Right lobe of liver (tissue), 6 donors: ENCODE measurements at regions not wholly inside any gene's neighbourhood (a gene's known extent, or its start where the extent isn't known, plus 50 kb on each side); places are given as distances from the start of the nearest gene placed in this dataset.

Source experiments
- ATAC-seq, 4 donors: fragments of 200-7000 bp; cut with Tn5 transposase; one replicate each; pipeline ENCODE4 v1.9.1; 2020; ENCODE audit warnings: mild to moderate bottlenecking in 4 of 4, moderate library complexity in 4 of 4
- DNase-seq, 3 donors: peaks; one replicate each; pipeline ENCODE4 v3.0.0-alpha.2; 2020
- H3K27ac ChIP-seq, 3 donors: fragments of 200-600 bp; one replicate each; pipeline ENCODE4 v1.8.0; 2022
- H3K27me3 ChIP-seq, 2 donors: fragments of 200-600 bp; one replicate each; pipeline ENCODE4 v1.8.0; 2022
- H3K36me3 ChIP-seq, 4 donors: fragments of 200-600 bp; sonication (generic) in 1 of 4; one replicate each; pipeline versions ENCODE4 v1.5.1 to v1.8.0; 2017 to 2022; ENCODE audit warnings: control low read depth in 1 of 4
- H3K4me1 ChIP-seq, 4 donors: fragments of 200-600 bp; sonication (generic) in 1 of 4; one replicate each; pipeline versions ENCODE4 v1.5.1 to v1.8.0; 2017 to 2022; ENCODE audit warnings: control low read depth in 1 of 4
- H3K4me3 ChIP-seq, 3 donors: fragments of 200-600 bp; one replicate each; pipeline ENCODE4 v1.8.0; 2022
- H3K9me3 ChIP-seq, 4 donors: fragments of 200-600 bp; sonication (generic) in 1 of 4; one replicate each; pipeline versions ENCODE4 v1.5.1 to v1.8.0; 2017 to 2022; ENCODE audit warnings: control low read depth in 1 of 4
- POLR2A ChIP-seq: fragments of 450-650 bp; IDR thresholded peaks from one replicate; pipeline ENCODE4 v1.6.1; 2017; ENCODE audit warnings: antibody characterized with exemption, mild to moderate bottlenecking
- WGBS: methylation state at CpG from one replicate; pipeline ENCODE4 v1.1.6; 2018; ENCODE audit warnings: low coverage, low lambda C conversion rate; ENCODE audit not compliant: insufficient coverage; ENCODE audit errors: missing lambda C conversion rate; 5-methylcytosine and 5-hydroxymethylcytosine counted together
- intact Hi-C, 2 donors: fragments of 100-400 bp; cut with DNase I; formaldehyde crosslinking; loops; one replicate each; pipeline versions ENCODE4 v1.11.2 to v1.14.1; 2022
- TF ChIP-seq, protein P1 (sequence below), 4 donors: fragments of 200-600 bp in 3 of 4; fragments of 450-650 bp in 1 of 4; IDR thresholded peaks; one replicate each; pipeline versions ENCODE4 v1.5.1 to v1.8.0; 2016 to 2022; ENCODE audit warnings: antibody characterized with exemption in 4 of 4, mild to moderate bottlenecking in 2 of 4
- donor health status: DM: no; HTN: yes; CAD: no.
- donor health status: DM: no; HTN: no; CAD: no.
- donor health status: DM: no; HTN: no; CAD: no.
- donor health status: DM: no; HTN: yes; CAD: no.
- donor health status: DM: no; HTN: yes; CAD: no.

DNA sequence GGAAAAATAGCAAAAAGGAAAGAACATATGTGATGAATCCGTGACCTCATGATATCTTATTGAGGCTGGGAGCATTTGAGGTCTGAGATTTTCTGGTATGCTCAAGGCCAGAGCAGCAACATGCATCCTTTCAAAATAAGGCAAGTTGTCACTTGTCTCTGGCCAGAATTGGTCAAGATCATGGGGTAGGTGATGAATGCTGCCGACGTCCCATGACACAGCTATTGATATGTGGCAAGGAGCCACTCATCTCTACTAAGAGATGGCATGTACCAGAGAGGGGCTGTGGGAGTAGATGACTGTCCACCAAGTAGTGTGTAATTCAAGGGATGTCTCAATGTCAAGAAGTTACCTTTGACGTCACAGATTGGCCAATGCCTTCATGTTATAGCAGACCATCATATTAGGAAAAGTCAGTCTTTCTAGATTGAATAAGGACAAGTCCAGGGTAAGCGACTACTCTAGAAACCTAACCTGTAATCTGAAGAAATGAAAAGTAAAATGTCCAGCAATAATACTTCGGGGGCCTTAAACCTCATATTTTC, 527.4 kb downstream of the BMP2 start:
- TF ChIP-seq, protein P1, sequence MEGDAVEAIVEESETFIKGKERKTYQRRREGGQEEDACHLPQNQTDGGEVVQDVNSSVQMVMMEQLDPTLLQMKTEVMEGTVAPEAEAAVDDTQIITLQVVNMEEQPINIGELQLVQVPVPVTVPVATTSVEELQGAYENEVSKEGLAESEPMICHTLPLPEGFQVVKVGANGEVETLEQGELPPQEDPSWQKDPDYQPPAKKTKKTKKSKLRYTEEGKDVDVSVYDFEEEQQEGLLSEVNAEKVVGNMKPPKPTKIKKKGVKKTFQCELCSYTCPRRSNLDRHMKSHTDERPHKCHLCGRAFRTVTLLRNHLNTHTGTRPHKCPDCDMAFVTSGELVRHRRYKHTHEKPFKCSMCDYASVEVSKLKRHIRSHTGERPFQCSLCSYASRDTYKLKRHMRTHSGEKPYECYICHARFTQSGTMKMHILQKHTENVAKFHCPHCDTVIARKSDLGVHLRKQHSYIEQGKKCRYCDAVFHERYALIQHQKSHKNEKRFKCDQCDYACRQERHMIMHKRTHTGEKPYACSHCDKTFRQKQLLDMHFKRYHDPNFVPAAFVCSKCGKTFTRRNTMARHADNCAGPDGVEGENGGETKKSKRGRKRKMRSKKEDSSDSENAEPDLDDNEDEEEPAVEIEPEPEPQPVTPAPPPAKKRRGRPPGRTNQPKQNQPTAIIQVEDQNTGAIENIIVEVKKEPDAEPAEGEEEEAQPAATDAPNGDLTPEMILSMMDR (IDR thresholded peaks at IDR 0.05): no peak
- no peak for TF ChIP-seq POLR2A
- no peak for ATAC-seq
- WGBS: 81% methylated on average over 6 of the region's 6 CpGs

DNA sequence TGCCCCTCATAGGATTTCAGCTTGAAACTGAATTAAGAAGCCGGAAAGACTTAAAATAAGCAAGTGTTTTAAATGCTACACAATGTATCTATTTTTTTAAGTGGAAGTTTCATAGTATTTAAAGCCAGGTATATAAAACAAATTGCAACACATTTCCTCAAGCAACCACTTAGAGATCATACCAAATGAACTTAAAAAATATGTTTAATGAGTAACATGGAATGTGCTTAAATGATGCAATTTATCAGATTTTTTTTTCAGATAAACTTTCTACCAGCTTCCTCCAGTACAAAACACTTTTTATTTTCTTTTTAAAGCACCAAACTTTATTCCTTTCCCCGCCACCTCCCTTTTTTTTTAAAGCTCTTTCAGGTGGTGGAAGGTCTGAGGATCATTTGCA, 534.3 kb downstream of the BMP2 start:
- H3K27me3 ChIP-seq: no peaks in the 10 kb centered on the region
- H3K4me3 ChIP-seq: no peak overlapping the region
- H3K4me1 ChIP-seq: no peaks in the 10 kb centered on the region
- no peak for ATAC-seq
- no peaks in the 10 kb centered on the region for H3K36me3 ChIP-seq
- H3K9me3 ChIP-seq: no peaks in the 10 kb centered on the region
- 82% methylated on average over 2 of the region's 2 CpGs for whole genome bisulfite sequencing
- no peak for DNase-seq
- no peak for TF ChIP-seq POLR2A
- TF ChIP-seq, protein P1 (IDR thresholded peaks at IDR 0.05): no peak
- no peak overlapping the region for H3K27ac ChIP-seq
- intact Hi-C loops: no loop called here

More for the DNA sequence above, 527.4 kb downstream of the BMP2 start:
- H3K27ac ChIP-seq: no peak overlapping the region
- intact Hi-C loops: no loop called here
- H3K9me3 ChIP-seq: no peaks in the 10 kb centered on the region
- H3K4me1 ChIP-seq: peaks cover 0 to 11% (median 0%) of the 10 kb centered on the region in 4 donors
- no peaks in the 10 kb centered on the region for H3K27me3 ChIP-seq
- H3K4me3 ChIP-seq: no peak overlapping the region
- no peak for DNase-seq
- no peaks in the 10 kb centered on the region for H3K36me3 ChIP-seq

DNA sequence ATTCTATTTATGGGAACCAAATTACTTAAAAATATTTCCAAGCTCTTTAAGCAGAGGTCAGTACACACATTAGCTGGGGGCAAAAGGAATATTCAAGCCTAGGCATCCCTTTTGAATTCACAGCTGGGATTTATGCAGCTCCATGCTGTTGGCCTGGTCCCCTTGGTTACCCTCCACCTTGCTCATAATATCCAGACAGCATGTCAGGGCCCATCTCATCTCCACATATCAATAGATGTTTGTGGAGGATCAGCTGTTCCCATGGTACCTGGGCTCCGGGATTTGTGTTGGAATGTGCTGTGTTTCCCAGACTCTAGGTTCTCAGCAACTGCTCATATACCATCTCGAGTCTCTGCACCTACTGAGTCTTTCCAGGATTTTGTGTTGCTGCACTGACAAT, 534.8 kb downstream of the BMP2 start:
- intact Hi-C loops: no loop called here
- H3K9me3 ChIP-seq: no peaks in the 10 kb centered on the region
- no peaks in the 10 kb centered on the region for H3K4me1 ChIP-seq
- no peak overlapping the region for H3K4me3 ChIP-seq
- DNase-seq (no peak), ATAC-seq (no peak)
- no peaks in the 10 kb centered on the region for H3K36me3 ChIP-seq
- 71% methylated on average over 2 of the region's 2 CpGs for whole genome bisulfite sequencing
- H3K27me3 ChIP-seq: no peaks in the 10 kb centered on the region
- H3K27ac ChIP-seq: no peak overlapping the region
- TF ChIP-seq, protein P1 (IDR thresholded peaks at IDR 0.05): no peak
- no peak for TF ChIP-seq POLR2A

DNA sequence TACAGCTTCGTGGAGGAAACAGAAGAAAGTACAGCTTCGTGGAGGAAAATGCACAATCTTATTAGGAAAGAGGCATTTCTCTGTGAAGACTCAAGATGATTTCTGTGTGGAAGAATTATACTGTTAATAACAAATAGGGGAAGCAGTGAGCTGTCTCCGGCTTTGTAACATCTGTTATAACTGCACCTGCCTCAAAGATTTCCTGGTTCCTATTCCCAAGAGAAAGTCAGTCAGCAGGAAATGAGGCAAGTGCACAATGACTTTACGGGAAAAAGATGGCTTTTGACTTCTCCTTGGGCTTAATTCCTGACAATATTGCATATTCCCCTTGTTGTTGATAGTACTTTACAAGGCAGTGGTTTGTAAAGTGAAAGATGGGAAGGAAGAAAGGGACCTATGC, 538.5 kb downstream of the BMP2 start:
- no peak overlapping the region for H3K27ac ChIP-seq
- 58% methylated on average over 4 of the region's 4 CpGs for WGBS
- peaks cover 0 to 2% (median 0%) of the 10 kb centered on the region in 4 donors for H3K36me3 ChIP-seq
- H3K9me3 ChIP-seq: no peaks in the 10 kb centered on the region
- no peak overlapping the region for H3K4me3 ChIP-seq
- no peaks in the 10 kb centered on the region for H3K4me1 ChIP-seq
- ATAC-seq (no peak), DNase-seq (no peak)
- intact Hi-C loops: no loop called here
- TF ChIP-seq, protein P1 (IDR thresholded peaks at IDR 0.05): no peak
- no peak for TF ChIP-seq POLR2A
- no peaks in the 10 kb centered on the region for H3K27me3 ChIP-seq

DNA sequence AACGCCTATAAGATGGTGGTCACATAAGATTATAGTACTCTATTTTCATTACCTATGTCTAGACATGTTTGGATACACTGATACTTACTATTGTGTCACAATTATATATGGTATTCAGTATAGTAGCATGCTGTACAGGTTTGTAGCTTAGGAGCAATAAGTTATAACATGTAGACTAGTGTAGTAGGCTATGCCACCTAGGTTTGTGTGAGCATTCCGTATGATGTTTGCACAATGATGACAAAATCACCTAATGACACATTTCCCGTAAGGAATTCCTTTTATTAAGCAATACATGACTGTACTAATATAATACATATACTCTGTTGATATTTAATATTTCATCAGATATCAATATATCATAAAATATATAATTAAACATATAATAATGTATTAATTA, 540.7 kb downstream of the BMP2 start:
- WGBS: 19% methylated on average over 3 of the region's 3 CpGs
- intact Hi-C loops: no loop called here
- Histone ChIP-seq H3K4me1 (no peaks in the 10 kb centered on the region), H3K4me3 (no peak overlapping the region), H3K9me3 (no peaks in the 10 kb centered on the region), H3K36me3 (peaks cover 0 to 2% (median 0%) of the 10 kb centered on the region in 4 donors), H3K27me3 (no peaks in the 10 kb centered on the region), H3K27ac (no peak overlapping the region)
- TF ChIP-seq POLR2A: no peak
- TF ChIP-seq, protein P1 (IDR thresholded peaks at IDR 0.05): no peak
- peak in 1 of 4 donors; percentile 35 for ATAC-seq
- DNase-seq: no peak
